Astrocyte of the spinal cord (primary cell): ENCODE measurements at regions not wholly inside any gene's neighbourhood (a gene's known extent, or its start where the extent isn't known, plus 50 kb on each side); places are given as distances from the start of the nearest gene placed in this dataset.

Experiments
- DNase-seq: peaks from one replicate; pipeline ENCODE4 v3.0.0; 2011; ENCODE audit warnings: low read depth, low spot score
- H3K4me3 ChIP-seq: 2 replicates; pipeline ENCODE4 v1.5.1; 2011; ENCODE audit warnings: low read depth, mild to moderate bottlenecking, low read length, moderate library complexity
- in situ Hi-C: cut with HindIII; loops from 2 replicates; pipeline ENCODE4 v1.10.0; 2017; ENCODE audit warnings: low sequenced_read_pairs
- TF ChIP-seq, protein P1 (sequence below): IDR thresholded peaks from 2 replicates; pipeline ENCODE4 v1.5.1; 2012; ENCODE audit warnings: low read depth, mild to moderate bottlenecking, low read length, inconsistent platforms

DNA sequence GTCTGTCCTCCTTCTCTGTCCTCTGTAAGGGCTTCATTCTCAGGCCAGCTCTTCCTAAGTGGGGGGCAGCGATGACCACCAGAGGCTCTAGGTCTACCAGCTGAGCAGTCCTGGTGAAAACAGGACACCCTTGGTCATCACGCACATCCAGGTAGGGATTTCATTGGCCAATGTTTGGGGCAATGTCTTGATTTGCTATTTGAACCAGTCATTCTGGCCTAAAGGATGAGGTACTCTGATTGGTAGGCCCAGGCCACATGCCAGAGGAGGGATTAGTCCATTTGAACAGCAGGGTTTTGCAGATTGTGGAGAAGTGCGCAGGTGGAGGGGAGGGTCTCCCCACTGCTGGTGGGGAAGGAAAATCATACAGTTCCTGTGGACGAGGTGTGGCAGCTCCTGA is 57.3 kb downstream of the PLXNA1 start:
- no peak for DNase-seq
- in situ Hi-C loops, result no loop called here
- no peak overlapping the region for H3K4me3 ChIP-seq
- TF ChIP-seq, protein P1, sequence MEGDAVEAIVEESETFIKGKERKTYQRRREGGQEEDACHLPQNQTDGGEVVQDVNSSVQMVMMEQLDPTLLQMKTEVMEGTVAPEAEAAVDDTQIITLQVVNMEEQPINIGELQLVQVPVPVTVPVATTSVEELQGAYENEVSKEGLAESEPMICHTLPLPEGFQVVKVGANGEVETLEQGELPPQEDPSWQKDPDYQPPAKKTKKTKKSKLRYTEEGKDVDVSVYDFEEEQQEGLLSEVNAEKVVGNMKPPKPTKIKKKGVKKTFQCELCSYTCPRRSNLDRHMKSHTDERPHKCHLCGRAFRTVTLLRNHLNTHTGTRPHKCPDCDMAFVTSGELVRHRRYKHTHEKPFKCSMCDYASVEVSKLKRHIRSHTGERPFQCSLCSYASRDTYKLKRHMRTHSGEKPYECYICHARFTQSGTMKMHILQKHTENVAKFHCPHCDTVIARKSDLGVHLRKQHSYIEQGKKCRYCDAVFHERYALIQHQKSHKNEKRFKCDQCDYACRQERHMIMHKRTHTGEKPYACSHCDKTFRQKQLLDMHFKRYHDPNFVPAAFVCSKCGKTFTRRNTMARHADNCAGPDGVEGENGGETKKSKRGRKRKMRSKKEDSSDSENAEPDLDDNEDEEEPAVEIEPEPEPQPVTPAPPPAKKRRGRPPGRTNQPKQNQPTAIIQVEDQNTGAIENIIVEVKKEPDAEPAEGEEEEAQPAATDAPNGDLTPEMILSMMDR, result no peak

DNA sequence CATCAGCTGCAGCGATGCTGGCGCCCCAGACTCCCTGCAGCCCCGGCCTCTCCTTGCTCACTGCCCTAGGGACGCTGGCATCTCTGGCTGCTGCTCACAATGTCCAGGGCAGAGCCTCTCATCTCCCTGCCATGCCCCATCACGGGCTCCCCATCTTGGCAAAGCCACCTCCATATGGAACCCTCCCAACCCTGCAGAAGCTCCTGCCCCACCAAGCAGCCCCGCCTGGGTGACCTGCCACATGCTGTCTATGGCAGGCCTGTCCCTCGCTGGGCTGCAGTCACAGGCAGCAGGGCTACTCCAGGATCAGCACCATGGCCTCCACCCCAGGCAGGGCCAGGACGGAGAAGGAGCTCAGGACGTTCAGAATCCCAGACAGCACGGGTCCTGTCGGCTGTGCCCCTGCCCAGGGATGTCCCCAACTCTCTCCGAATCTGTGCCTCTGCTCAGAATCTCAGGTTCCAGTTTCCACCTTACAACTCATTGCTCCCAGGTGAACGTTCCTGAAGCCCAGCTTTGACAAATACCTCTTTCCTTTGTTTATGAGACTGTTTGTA is 58.4 kb downstream of the PLXNA1 start:
- DNase-seq, result no peak
- H3K4me3 ChIP-seq, result no peak overlapping the region
- TF ChIP-seq, protein P1, result no peak
- in situ Hi-C loops, result no loop called here

DNA sequence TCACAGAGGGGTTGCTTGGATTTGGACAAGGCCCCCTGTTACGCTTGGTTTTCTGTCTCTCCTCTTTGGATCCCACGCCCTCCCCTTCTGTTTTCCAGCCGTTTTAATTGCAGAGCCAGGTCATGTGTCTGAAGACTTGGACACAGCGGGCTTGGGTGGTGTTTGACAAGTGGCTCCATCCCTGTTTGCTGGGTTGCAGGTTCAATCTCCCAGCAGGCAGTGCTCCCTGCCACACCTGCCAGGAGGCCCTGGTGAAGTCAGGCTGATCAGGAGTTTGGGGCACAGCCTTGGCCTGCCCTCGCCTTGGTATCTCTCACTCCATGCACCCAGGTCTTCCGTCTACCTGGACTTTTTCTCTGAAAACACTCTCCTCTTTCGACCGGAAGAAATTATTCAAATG is 59.0 kb downstream of the PLXNA1 start:
- in situ Hi-C loops, result no loop called here
- no peak overlapping the region for H3K4me3 ChIP-seq
- DNase-seq, result no peak
- TF ChIP-seq, protein P1, result no peak

DNA sequence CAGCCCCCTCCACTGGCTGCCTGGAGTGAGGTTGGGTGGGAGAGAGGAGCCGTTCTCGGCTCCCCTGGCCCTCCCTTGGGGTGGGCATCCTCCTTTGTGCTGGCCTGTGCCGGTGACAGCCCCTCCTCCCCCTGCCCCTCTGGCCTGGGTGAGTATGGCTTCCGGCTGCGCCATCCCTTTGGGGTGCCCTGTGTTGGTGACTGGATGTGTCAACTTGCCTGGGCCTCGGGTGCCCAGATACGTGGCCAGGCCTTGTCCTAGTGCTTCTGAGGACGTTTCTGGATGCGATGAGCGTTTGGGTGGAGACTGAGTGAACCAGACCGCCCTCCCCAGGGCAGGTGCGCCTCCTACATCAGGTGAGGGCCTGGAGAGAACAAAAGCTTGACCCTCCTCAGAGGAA is 59.7 kb downstream of the PLXNA1 start:
- no peak overlapping the region for H3K4me3 ChIP-seq
- no peak for DNase-seq
- TF ChIP-seq, protein P1, result no peak
- in situ Hi-C loops, result no loop called here

DNA sequence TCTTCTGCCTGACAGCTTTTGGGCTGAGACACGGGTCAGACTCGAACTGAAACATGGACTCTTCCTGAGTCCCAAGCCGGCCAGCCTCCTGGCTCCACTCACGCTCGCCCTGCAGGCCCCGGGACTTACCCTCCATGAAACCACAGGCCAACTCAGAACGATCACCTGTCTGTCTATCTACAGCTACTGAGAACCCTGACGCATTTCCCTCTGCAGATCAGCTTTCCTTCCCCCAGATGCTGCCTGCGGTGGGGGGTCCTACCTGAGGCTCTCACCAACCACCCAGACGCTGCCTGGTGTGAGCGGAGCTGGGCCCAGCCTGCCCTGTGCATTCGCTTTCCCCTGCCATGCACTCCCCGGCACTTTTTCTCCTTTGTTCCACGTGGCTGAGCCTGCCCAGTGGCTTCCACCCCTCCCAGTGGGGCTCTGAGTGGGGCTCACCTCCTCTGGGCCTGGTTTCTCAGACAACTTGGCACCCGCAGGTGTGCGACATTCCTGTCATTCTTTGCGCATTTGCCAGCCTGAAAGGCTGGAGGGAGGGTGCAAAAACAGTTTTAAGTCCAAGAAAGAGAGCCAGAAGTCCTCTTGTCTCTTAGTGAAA is 60.2 kb downstream of the PLXNA1 start:
- in situ Hi-C loops, result no loop called here
- H3K4me3 ChIP-seq, result no peak overlapping the region
- DNase-seq, result no peak
- TF ChIP-seq, protein P1, result no peak

DNA sequence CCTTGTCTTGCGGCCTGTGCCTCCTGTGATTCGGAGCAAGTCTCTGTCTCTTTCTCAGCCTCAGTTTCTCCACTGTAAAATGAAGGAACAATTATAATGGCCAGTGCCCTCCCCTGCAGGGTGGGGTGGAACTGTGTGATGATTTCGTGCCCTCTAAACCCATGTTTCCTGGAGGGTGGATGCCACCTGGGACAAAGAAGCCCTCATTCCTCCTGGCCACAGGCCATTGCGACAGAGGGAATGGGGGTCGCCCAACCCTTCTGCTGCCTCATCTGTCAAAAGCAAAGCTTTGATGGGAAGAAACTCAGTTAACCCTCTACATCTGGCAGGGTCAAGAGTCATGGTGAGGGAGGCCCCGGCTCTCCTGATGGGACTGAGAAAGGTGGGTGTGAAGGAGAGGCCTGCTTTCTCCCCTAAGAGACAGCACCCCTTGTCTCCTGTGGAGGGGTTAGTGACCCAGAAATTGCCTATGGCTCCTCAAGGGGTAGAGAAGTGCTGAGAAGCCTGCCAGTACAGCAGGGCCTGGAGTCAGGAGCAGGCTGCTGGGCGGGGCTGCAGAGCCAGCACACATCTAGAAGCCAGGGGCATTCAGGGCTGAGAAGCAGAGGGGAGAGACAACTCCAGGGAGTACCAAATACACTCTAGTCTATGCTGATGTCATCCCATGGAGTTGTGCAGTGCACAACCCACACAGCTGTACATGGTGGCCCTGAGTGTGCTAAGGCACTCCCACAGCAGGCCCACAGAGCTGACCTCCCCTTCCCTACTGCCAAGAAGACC is 61.0 kb downstream of the PLXNA1 start:
- H3K4me3 ChIP-seq, result no peak overlapping the region
- in situ Hi-C loops, result no loop called here
- DNase-seq, result no peak
- TF ChIP-seq, protein P1, result no peak
